ENCODE measurements at regions not wholly inside any gene's neighbourhood (a gene's known extent, or its start where the extent isn't known, plus 50 kb on each side); places are given as distances from the start of the nearest gene placed in this dataset.

DNA sequence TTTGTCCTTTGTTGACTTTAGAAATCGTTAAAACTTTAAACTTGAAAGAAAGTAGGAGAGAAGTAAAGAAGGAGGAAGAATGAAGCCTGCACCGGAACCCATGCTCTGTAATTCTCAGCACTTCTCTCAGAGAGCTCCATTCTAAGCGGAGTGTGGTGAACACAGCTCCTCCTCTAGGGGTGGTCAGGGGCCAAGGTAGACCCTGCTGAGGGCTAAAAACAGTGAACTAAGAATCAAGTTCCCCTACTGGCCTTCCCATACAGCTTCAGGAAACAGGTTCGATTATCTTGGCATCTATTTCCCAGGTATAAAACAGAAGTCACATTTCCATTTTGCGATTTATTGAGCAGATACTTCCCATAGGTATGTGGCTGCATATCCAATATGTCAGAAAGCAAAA lies 92.7 kb upstream of the ASAP2 start:
- TF ChIP-seq, protein P1, sequence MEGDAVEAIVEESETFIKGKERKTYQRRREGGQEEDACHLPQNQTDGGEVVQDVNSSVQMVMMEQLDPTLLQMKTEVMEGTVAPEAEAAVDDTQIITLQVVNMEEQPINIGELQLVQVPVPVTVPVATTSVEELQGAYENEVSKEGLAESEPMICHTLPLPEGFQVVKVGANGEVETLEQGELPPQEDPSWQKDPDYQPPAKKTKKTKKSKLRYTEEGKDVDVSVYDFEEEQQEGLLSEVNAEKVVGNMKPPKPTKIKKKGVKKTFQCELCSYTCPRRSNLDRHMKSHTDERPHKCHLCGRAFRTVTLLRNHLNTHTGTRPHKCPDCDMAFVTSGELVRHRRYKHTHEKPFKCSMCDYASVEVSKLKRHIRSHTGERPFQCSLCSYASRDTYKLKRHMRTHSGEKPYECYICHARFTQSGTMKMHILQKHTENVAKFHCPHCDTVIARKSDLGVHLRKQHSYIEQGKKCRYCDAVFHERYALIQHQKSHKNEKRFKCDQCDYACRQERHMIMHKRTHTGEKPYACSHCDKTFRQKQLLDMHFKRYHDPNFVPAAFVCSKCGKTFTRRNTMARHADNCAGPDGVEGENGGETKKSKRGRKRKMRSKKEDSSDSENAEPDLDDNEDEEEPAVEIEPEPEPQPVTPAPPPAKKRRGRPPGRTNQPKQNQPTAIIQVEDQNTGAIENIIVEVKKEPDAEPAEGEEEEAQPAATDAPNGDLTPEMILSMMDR (conservative IDR thresholded peaks at IDR 0.05 in 1 of 2, IDR thresholded peaks at IDR 0.05 in 1 of 2; ENCODE audit: low read depth in 1 of 2, low read length in 2 of 2), result no peak
- no peak for TF ChIP-seq EZH2 (IDR thresholded peaks at IDR 0.05; ENCODE audit: low read length, missing control alignments)

Data from fibroblast of lung (primary cell).